ENCODE measurements at regions not wholly inside any gene's neighbourhood (a gene's known extent, or its start where the extent isn't known, plus 50 kb on each side); places are given as distances from the start of the nearest gene placed in this dataset.
A peak's percentile ranks its signal among the peaks of the same experiment; 100 is the strongest.

- Histone ChIP-seq H3K27ac (ENCODE audit: extremely low read depth, low read depth, low read length) (no peak overlapping the region), H3K4me3 (no peak overlapping the region), H3K4me1 (replicated peaks in 1 of 2; ENCODE audit: control insufficient read depth in 2 of 2, insufficient read depth in 2 of 2, low read length in 2 of 2) (no peaks in the 10 kb centered on the region), H3K27me3 (ENCODE audit: control insufficient read depth in 2 of 2, insufficient read depth in 2 of 2, low read length in 2 of 2) (no peaks in the 10 kb centered on the region), H3K9me1 (ENCODE audit: control insufficient read depth, insufficient read depth, low read length) (no peaks in the 10 kb centered on the region), H3K9me3 (replicated peaks; ENCODE audit: control insufficient read depth, insufficient read depth, low read depth, low read length) (0 out of 2 replicates have a peak, but pooled peaks cover 2% of the 10 kb centered on the region), H3K36me3 (ENCODE audit: control insufficient read depth, insufficient read depth, low read length) (no peaks in the 10 kb centered on the region), H2AFZ (ENCODE audit: low read depth, low read length) (no peak overlapping the region), H4K20me1 (replicated peaks; ENCODE audit: control insufficient read depth, insufficient read depth, low read length) (no peaks in the 10 kb centered on the region), H3K4me2 (ENCODE audit: insufficient read depth, low read length) (no peak overlapping the region), H3K79me2 (ENCODE audit: control insufficient read depth, insufficient read depth, low read length) (no peaks in the 10 kb centered on the region), H3K9ac (ENCODE audit: insufficient read depth in 1 of 2, low read depth in 2 of 2, low read length in 2 of 2) (no peak overlapping the region)
- no TSS peak for BruUV-seq (replicated peaks)
- ATAC-seq (no peak), DNase-seq (ENCODE audit: extremely low read depth in 1 of 4, low spot score in 3 of 4) (no peak), FAIRE-seq (no peak)
- POLR2A ChIA-PET = no interaction called here
- in situ Hi-C loops (cut with MboI) (no loop called here), intact Hi-C loops (cut with micrococcal nuclease) (no loop called here)
- CTCF ChIA-PET (ENCODE audit: low intra/inter-chr PET ratio) = no interaction called here
- 0% methylated on average over 2 of the region's 2 CpGs for WGBS (ENCODE audit: insufficient coverage, low coverage, missing lambda C conversion rate)
- TF ChIP-seq ZNF449 (CRISPR knock-in tag; IDR thresholded peaks at IDR 0.05) (no peak), PBX2 (CRISPR knock-in tag; IDR thresholded peaks at IDR 0.05; ENCODE audit: low read depth) (no peak), PBX2 (tag; conservative IDR thresholded peaks at IDR 0.05; ENCODE audit: low read depth) (no peak), LCOR (CRISPR knock-in tag; IDR thresholded peaks at IDR 0.05) (no peak), ZNF639 (CRISPR knock-in tag; conservative IDR thresholded peaks at IDR 0.05 in 1 of 2, IDR thresholded peaks at IDR 0.05 in 1 of 2) (no peak), C11orf30 (IDR thresholded peaks at IDR 0.05; ENCODE audit: low read depth) (peak; percentile 27; the same call in 1 of the 2 replicates), TCF15 (CRISPR knock-in tag; IDR thresholded peaks at IDR 0.05) (no peak), PHF8 (IDR thresholded peaks at IDR 0.05; ENCODE audit: borderline replicate concordance, low read length) (no peak), BCLAF1 (IDR thresholded peaks at IDR 0.05; ENCODE audit: borderline replicate concordance in 1 of 2, control insufficient read depth in 1 of 2, low read depth in 2 of 2, low read length in 1 of 2) (no peak), ZNF316 (IDR thresholded peaks at IDR 0.05) (peak; percentile 53), MAFK (IDR thresholded peaks at IDR 0.05; ENCODE audit: low read length) (peak; percentile 70), PKNOX1 (IDR thresholded peaks at IDR 0.05) (no peak)
Observed at GRCh38 chr12:20003252-20003651, 365.1 kb upstream of the PDE3A start.

Data from K562 (cell line).